Astrocyte (in vitro differentiated cells and primary cell): ENCODE measurements at regions not wholly inside any gene's neighbourhood (a gene's known extent, or its start where the extent isn't known, plus 50 kb on each side); places are given as distances from the start of the nearest gene placed in this dataset.

ENCODE experiments used
- EZH2 ChIP-seq: IDR thresholded peaks from 2 replicates; pipeline ENCODE4 v1.6.1; 2012; ENCODE audit warnings: mild to moderate bottlenecking, low read length, inconsistent platforms; ENCODE audit not compliant: insufficient read depth
- TF ChIP-seq, protein P1 (sequence below): IDR thresholded peaks from 2 replicates; pipeline ENCODE4 v1.5.1; 2011; ENCODE audit warnings: low read depth, mild to moderate bottlenecking, inconsistent platforms, low read length, moderate library complexity; ENCODE audit not compliant: insufficient read depth

- TF ChIP-seq, protein P1, sequence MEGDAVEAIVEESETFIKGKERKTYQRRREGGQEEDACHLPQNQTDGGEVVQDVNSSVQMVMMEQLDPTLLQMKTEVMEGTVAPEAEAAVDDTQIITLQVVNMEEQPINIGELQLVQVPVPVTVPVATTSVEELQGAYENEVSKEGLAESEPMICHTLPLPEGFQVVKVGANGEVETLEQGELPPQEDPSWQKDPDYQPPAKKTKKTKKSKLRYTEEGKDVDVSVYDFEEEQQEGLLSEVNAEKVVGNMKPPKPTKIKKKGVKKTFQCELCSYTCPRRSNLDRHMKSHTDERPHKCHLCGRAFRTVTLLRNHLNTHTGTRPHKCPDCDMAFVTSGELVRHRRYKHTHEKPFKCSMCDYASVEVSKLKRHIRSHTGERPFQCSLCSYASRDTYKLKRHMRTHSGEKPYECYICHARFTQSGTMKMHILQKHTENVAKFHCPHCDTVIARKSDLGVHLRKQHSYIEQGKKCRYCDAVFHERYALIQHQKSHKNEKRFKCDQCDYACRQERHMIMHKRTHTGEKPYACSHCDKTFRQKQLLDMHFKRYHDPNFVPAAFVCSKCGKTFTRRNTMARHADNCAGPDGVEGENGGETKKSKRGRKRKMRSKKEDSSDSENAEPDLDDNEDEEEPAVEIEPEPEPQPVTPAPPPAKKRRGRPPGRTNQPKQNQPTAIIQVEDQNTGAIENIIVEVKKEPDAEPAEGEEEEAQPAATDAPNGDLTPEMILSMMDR: no peak
- no peak for TF ChIP-seq EZH2
These were observed 183.4 kb upstream of the NFIA start for GRCh38 chr1:60898987-60899386.
